GM12878 (cell line): ENCODE measurements at regions not wholly inside any gene's neighbourhood (a gene's known extent, or its start where the extent isn't known, plus 50 kb on each side); places are given as distances from the start of the nearest gene placed in this dataset.
"Not testable (repeated sequence)": the region's sequence is repeated elsewhere in the genome, so short reads cannot be mapped to it uniquely, and the experiment has no call there.

Experiments used
- ATAC-seq: fragments of 200-7000 bp; cut with Tn5 transposase; 3 replicates; pipeline ENCODE4 v1.9.1; 2020; ENCODE audit warnings: mild to moderate bottlenecking, moderate library complexity
- BruUV-seq: library from RNA; stranded (reverse); fragments of 400-500 nt; replicated peaks from 2 replicates; lab custom pipeline; 2021; lab: Mats Ljungman, UMichigan
- CTCF ChIA-PET: fragments of 300-600 bp; sonication (Branson Sonifier 250); formaldehyde crosslinking; extraction: SDS; loops from one replicate; lab custom pipeline; 2021; ENCODE audit warnings: inconsistent platforms; lab: Yijun Ruan, JAX
- POLR2A ChIA-PET: fragments of 350-600 bp; formaldehyde crosslinking; extraction: SDS; loops from one replicate; lab custom pipeline; 2021; ENCODE audit warnings: inconsistent platforms; lab: Charles Lee
- RAD21 ChIA-PET: fragments of 300-600 bp; sonication (Branson Sonifier 250); formaldehyde crosslinking; loops from one replicate; lab custom pipeline; 2023; ENCODE audit warnings: antibody characterized with exemption; ENCODE audit not compliant: unreplicated experiment; lab: Charles Lee
- SMC1A ChIA-PET: fragments of 300-600 bp; sonication (Branson Sonifier 250); formaldehyde crosslinking; loops from one replicate; lab custom pipeline; 2023; ENCODE audit not compliant: unreplicated experiment, uncharacterized antibody; lab: Charles Lee
- DNase-seq: peaks from one replicate; pipeline ENCODE4 v3.0.0-alpha.2; 2011; ENCODE audit warnings: low read depth, low spot score
- FAIRE-seq: peaks from 3 replicates; lab custom pipeline; 2011; peaks lifted over from hg19 to GRCh38; lab: Jason Lieb, UNC
- H2AFZ ChIP-seq: 2 replicates; pipeline ENCODE4 v1.6.0; 2011; ENCODE audit warnings: low read depth, low read length, control low read depth; ENCODE audit not compliant: control insufficient read depth
- H3K27ac ChIP-seq: 2 replicates; pipeline ENCODE4 v1.5.1; 2011; ENCODE audit warnings: control low read depth; ENCODE audit not compliant: control insufficient read depth, insufficient read depth
- H3K27me3 ChIP-seq, 2 experiments: replicated peaks in 1 of 2; 2 replicates each; pipeline versions ENCODE4 v1.6.0 to v1.6.1; 2011; ENCODE audit warnings: low read length in 1 of 2; ENCODE audit not compliant: control insufficient read depth in 2 of 2, insufficient read depth in 2 of 2
- H3K36me3 ChIP-seq, 2 experiments: 2 replicates each; pipeline ENCODE4 v1.5.1; 2011; ENCODE audit warnings: low read length in 1 of 2; ENCODE audit not compliant: control insufficient read depth in 2 of 2, insufficient read depth in 2 of 2
- H3K4me1 ChIP-seq: 2 replicates; pipeline ENCODE4 v1.6.1; 2011; ENCODE audit warnings: mild to moderate bottlenecking, low read length, moderate library complexity, mixed read lengths; ENCODE audit not compliant: control insufficient read depth, insufficient read depth
- H3K4me2 ChIP-seq: 2 replicates; pipeline ENCODE4 v1.6.0; 2011; ENCODE audit warnings: control low read depth; ENCODE audit not compliant: control insufficient read depth, insufficient read depth
- H3K4me3 ChIP-seq: fragments of 200-600 bp; sonication (generic); 2 replicates; pipeline ENCODE4 v1.5.1; 2016
- H3K79me2 ChIP-seq: 2 replicates; pipeline ENCODE4 v1.6.0; 2011; ENCODE audit warnings: low read length; ENCODE audit not compliant: control insufficient read depth, insufficient read depth
- H3K9ac ChIP-seq: 2 replicates; pipeline ENCODE4 v1.8.0; 2011; ENCODE audit warnings: low read length, control low read depth, mixed read lengths; ENCODE audit not compliant: control insufficient read depth, insufficient read depth
- H3K9me3 ChIP-seq: replicated peaks from 3 replicates; pipeline ENCODE4 v1.5.1; 2011; ENCODE audit warnings: mild to moderate bottlenecking, low read length; ENCODE audit not compliant: control insufficient read depth, insufficient read depth
- H4K20me1 ChIP-seq: 2 replicates; pipeline ENCODE4 v1.6.0; 2011; ENCODE audit not compliant: control insufficient read depth, insufficient read depth
- CREM ChIP-seq: IDR thresholded peaks from 2 replicates; pipeline ENCODE4 v1.6.1; 2014; ENCODE audit warnings: antibody characterized with exemption, low read depth
- FOS ChIP-seq: IDR thresholded peaks from 3 replicates; pipeline ENCODE4 v1.6.1; 2011; ENCODE audit warnings: borderline replicate concordance; ENCODE audit not compliant: insufficient read length; ENCODE audit errors: extremely low read depth
- MLLT1 ChIP-seq: fragments of 450-650 bp; IDR thresholded peaks from 2 replicates; pipeline ENCODE4 v1.6.1; 2016; ENCODE audit warnings: mild to moderate bottlenecking
- MTA3 ChIP-seq: IDR thresholded peaks from 2 replicates; pipeline ENCODE4 v1.6.1; 2012; ENCODE audit warnings: low read length, inconsistent platforms, borderline replicate concordance
- ZBTB40 ChIP-seq: fragments of 450-650 bp; IDR thresholded peaks from 2 replicates; pipeline ENCODE4 v1.6.1; 2016; ENCODE audit warnings: mild to moderate bottlenecking, moderate library complexity, borderline replicate concordance
- WGBS: methylation state at CpG from one replicate; pipeline ENCODE4 v1.1.6; 2016; ENCODE audit warnings: low lambda C conversion rate; ENCODE audit not compliant: insufficient replicate concordance, insufficient coverage; ENCODE audit errors: missing lambda C conversion rate; 5-methylcytosine and 5-hydroxymethylcytosine counted together
- in situ Hi-C: fragments of 300-500 bp; cut with MboI; formaldehyde crosslinking; loops from 9 replicates; pipeline ENCODE4 v1.14.3; 2018; ENCODE audit warnings: mixed read lengths
- intact Hi-C: fragments of 100-400 bp; cut with micrococcal nuclease; formaldehyde crosslinking; loops from one replicate; pipeline ENCODE4 v1.14.2; 2022; ENCODE audit not compliant: unreplicated experiment
- TF ChIP-seq, protein P1 (sequence below): IDR thresholded peaks from 2 replicates; pipeline ENCODE4 v1.6.1; 2012; ENCODE audit warnings: low read depth, low read length, improper control_type of control experiment
- TF ChIP-seq, protein P2 (sequence below): fragments of 450-650 bp; formaldehyde crosslinking; IDR thresholded peaks from 2 replicates; pipeline ENCODE4 v1.5.0; 2022; ENCODE audit warnings: mild to moderate bottlenecking, missing genetic modification characterization

DNA sequence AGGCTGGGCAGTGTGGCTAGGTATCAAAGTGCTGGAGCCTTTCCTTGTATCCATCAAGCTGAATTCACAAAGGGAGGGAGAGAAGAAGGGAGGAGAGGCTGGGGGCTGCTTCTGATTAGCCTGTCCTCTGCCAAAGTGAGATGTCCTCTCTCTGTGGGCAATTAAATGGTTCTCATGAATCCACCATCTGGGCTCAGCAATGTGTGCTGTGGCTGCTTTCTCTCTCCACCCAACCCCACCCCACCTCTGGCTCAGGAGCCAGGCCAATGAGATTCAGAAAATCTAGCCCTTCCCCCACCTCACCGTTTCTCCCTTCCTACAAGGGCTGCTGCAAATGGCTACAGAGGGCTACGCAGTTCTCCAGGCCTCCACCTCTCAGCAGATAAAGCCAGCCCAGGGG lies 154.6 kb downstream of the TENT5C start (continued):
- no peak for TF ChIP-seq CREM
- no peak for TF ChIP-seq ZBTB40
- TF ChIP-seq MLLT1, result no peak
- no peak for TF ChIP-seq FOS
- no peak for TF ChIP-seq MTA3
- TF ChIP-seq, protein P1, sequence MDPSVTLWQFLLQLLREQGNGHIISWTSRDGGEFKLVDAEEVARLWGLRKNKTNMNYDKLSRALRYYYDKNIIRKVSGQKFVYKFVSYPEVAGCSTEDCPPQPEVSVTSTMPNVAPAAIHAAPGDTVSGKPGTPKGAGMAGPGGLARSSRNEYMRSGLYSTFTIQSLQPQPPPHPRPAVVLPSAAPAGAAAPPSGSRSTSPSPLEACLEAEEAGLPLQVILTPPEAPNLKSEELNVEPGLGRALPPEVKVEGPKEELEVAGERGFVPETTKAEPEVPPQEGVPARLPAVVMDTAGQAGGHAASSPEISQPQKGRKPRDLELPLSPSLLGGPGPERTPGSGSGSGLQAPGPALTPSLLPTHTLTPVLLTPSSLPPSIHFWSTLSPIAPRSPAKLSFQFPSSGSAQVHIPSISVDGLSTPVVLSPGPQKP, result no peak
- TF ChIP-seq, protein P2, sequence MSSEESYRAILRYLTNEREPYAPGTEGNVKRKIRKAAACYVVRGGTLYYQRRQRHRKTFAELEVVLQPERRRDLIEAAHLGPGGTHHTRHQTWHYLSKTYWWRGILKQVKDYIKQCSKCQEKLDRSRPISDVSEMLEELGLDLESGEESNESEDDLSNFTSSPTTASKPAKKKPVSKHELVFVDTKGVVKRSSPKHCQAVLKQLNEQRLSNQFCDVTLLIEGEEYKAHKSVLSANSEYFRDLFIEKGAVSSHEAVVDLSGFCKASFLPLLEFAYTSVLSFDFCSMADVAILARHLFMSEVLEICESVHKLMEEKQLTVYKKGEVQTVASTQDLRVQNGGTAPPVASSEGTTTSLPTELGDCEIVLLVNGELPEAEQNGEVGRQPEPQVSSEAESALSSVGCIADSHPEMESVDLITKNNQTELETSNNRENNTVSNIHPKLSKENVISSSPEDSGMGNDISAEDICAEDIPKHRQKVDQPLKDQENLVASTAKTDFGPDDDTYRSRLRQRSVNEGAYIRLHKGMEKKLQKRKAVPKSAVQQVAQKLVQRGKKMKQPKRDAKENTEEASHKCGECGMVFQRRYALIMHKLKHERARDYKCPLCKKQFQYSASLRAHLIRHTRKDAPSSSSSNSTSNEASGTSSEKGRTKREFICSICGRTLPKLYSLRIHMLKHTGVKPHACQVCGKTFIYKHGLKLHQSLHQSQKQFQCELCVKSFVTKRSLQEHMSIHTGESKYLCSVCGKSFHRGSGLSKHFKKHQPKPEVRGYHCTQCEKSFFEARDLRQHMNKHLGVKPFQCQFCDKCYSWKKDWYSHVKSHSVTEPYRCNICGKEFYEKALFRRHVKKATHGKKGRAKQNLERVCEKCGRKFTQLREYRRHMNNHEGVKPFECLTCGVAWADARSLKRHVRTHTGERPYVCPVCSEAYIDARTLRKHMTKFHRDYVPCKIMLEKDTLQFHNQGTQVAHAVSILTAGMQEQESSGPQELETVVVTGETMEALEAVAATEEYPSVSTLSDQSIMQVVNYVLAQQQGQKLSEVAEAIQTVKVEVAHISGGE (CRISPR knock-in tag), result no peak

GRCh38 chr1:117767756-117768155 lies 161.7 kb downstream of the GDAP2 start:
- intact Hi-C loops, H3K4me1 ChIP-seq, H3K4me2 ChIP-seq, H3K79me2 ChIP-seq, H3K36me3 ChIP-seq, BruUV-seq, H3K4me3 ChIP-seq, H3K27ac ChIP-seq, DNase-seq, H2AFZ ChIP-seq, SMC1A ChIA-PET, H4K20me1 ChIP-seq, H3K9ac ChIP-seq, H3K27me3 ChIP-seq, FAIRE-seq, in situ Hi-C loops, H3K9me3 ChIP-seq, CTCF ChIA-PET, ATAC-seq, POLR2A ChIA-PET: not testable (repeated sequence)
- RAD21 ChIA-PET, result interaction anchor here (0.6 kb wide), 1 partner anchor 991 kb away, joined by 3 read pairs; no protein-coding TSS in a partner anchor
- WGBS, result 0% methylated on average over 1 of the region's 1 CpG
